Loucy (cell line): ENCODE measurements at regions not wholly inside any gene's neighbourhood (a gene's known extent, or its start where the extent isn't known, plus 50 kb on each side); places are given as distances from the start of the nearest gene placed in this dataset.

Source experiments
- H2AFZ ChIP-seq: fragments of 200-600 bp; sonication (generic); 2 replicates; pipeline ENCODE4 v1.6.0; 2016; ENCODE audit warnings: antibody characterized with exemption, mild to moderate bottlenecking, low read length, moderate library complexity
- H3F3A ChIP-seq: fragments of 200-600 bp; 2 replicates; pipeline ENCODE4 v1.6.0; 2016; ENCODE audit warnings: antibody characterized with exemption, low read depth, mild to moderate bottlenecking
- H3K27me3 ChIP-seq: fragments of 200-600 bp; sonication (generic); 2 replicates; pipeline ENCODE4 v1.6.1; 2014; ENCODE audit warnings: low read length, mild to moderate bottlenecking; ENCODE audit not compliant: insufficient read depth, poor library complexity, severe bottlenecking
- H3K36me3 ChIP-seq: fragments of 200-600 bp; sonication (generic); 2 replicates; pipeline ENCODE4 v1.6.1; 2016; ENCODE audit warnings: low read length; ENCODE audit not compliant: insufficient read depth
- H3K4me1 ChIP-seq: fragments of 200-600 bp; sonication (generic); 2 replicates; pipeline ENCODE4 v1.5.1; 2014; ENCODE audit warnings: low read length, mild to moderate bottlenecking; ENCODE audit not compliant: insufficient read depth, poor library complexity, severe bottlenecking
- H3K4me2 ChIP-seq: fragments of 200-600 bp; sonication (generic); 2 replicates; pipeline ENCODE4 v1.6.0; 2014; ENCODE audit warnings: antibody characterized with exemption, low read length, low read depth, mild to moderate bottlenecking; ENCODE audit not compliant: poor library complexity, severe bottlenecking
- H3K4me3 ChIP-seq: fragments of 200-600 bp; sonication (generic); 2 replicates; pipeline ENCODE4 v1.5.1; 2014; ENCODE audit warnings: low read length, mild to moderate bottlenecking, mixed read lengths; ENCODE audit not compliant: poor library complexity, severe bottlenecking
- H3K79me2 ChIP-seq: fragments of 200-600 bp; sonication (generic); 2 replicates; pipeline ENCODE4 v1.6.1; 2014; ENCODE audit warnings: low read length; ENCODE audit not compliant: insufficient read depth
- H3K9ac ChIP-seq: fragments of 200-600 bp; sonication (generic); 2 replicates; pipeline ENCODE4 v1.6.0; 2014; ENCODE audit warnings: mild to moderate bottlenecking, low read depth, low read length, moderate library complexity; ENCODE audit not compliant: poor library complexity, severe bottlenecking
- H3K9me2 ChIP-seq: fragments of 200-600 bp; sonication (generic); replicated peaks from 2 replicates; pipeline ENCODE4 v1.6.1; 2016; ENCODE audit warnings: low read depth, low read length, mixed read lengths
- H3K9me3 ChIP-seq: fragments of 200-600 bp; sonication (generic); 2 replicates; pipeline ENCODE4 v1.6.1; 2014; ENCODE audit warnings: mild to moderate bottlenecking, antibody characterized with exemption, low read length, low read depth; ENCODE audit not compliant: insufficient read depth
- H4K20me1 ChIP-seq: fragments of 200-600 bp; sonication (generic); 2 replicates; pipeline ENCODE4 v1.6.0; 2014; ENCODE audit warnings: antibody characterized with exemption, low read length, mild to moderate bottlenecking; ENCODE audit not compliant: insufficient read depth, poor library complexity, severe bottlenecking
- CTCF ChIP-seq: fragments of 200-600 bp; sonication (generic); conservative IDR thresholded peaks from 2 replicates; pipeline ENCODE4 v1.5.1; 2014; ENCODE audit warnings: mild to moderate bottlenecking, antibody characterized with exemption, low read length
- EZH2phosphoT487 ChIP-seq: fragments of 200-600 bp; IDR thresholded peaks from 2 replicates; pipeline ENCODE4 v1.6.1; 2018; ENCODE audit warnings: antibody characterized with exemption, mild to moderate bottlenecking, moderate library complexity, borderline replicate concordance

- Histone ChIP-seq H3K4me2 (no peak overlapping the region), H3K27me3 (no peaks in the 10 kb centered on the region), H4K20me1 (no peaks in the 10 kb centered on the region), H3K79me2 (no peaks in the 10 kb centered on the region), H3K4me3 (no peak overlapping the region), H3F3A (no peaks in the 10 kb centered on the region), H3K36me3 (no peaks in the 10 kb centered on the region), H3K9ac (no peak overlapping the region), H2AFZ (no peak overlapping the region), H3K9me3 (no peaks in the 10 kb centered on the region), H3K9me2 (no peaks in the 10 kb centered on the region), H3K4me1 (no peaks in the 10 kb centered on the region)
- TF ChIP-seq CTCF (no peak), EZH2phosphoT487 (no peak)
Observed at GRCh38 chr3:74403307-74403706, 211.2 kb downstream of the CNTN3 start.

DNA sequence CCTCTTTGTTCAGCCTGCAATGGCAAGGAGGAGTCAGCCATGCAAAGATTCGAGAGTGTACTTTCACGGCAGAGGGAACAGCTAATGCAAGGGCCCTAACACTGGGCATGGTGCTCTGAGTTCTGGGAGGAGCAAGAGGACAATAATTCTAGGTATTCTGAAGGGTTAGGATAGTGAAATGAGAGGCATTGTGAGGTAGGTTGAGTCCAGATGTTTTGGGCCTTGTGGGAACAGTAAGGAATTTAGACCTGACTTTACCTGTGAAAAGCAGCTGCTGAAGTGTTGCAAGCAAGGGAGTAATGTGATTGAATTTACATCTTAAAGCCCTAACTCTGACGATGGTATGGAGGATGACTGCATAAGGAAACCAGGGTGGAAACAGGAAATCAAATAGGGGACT, 211.6 kb downstream of the CNTN3 start:
- no peaks in the 10 kb centered on the region for H3K36me3 ChIP-seq
- no peak overlapping the region for H2AFZ ChIP-seq
- H3K9ac ChIP-seq: no peak overlapping the region
- no peak for TF ChIP-seq EZH2phosphoT487
- no peak for TF ChIP-seq CTCF
- H3K27me3 ChIP-seq: no peaks in the 10 kb centered on the region
- no peak overlapping the region for H3K4me2 ChIP-seq
- no peaks in the 10 kb centered on the region for H3K4me1 ChIP-seq
- no peaks in the 10 kb centered on the region for H3K9me3 ChIP-seq
- H4K20me1 ChIP-seq: no peaks in the 10 kb centered on the region
- no peak overlapping the region for H3K4me3 ChIP-seq
- no peaks in the 10 kb centered on the region for H3K9me2 ChIP-seq
- no peaks in the 10 kb centered on the region for H3K79me2 ChIP-seq
- no peaks in the 10 kb centered on the region for H3F3A ChIP-seq

DNA sequence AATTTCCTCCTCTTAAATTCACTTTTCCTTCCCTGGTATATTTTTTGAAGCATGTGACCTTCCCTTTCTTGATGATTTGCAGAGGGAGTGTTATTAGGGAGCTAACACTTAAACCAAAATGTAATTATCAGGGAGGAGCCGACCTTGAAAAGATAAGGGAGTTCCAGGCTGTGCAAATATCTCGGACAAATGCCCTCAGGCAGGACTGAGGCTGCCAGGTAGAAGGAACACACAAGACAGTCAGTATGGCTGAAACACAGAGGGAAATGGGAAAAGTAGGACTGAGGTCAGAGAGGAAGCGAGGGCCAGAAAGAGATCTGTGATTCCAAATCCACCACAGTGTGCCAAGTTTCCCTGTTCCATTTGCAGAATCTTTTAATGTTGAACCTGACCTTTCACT, 221.0 kb downstream of the CNTN3 start:
- H4K20me1 ChIP-seq: no peaks in the 10 kb centered on the region
- no peaks in the 10 kb centered on the region for H3K9me2 ChIP-seq
- H3F3A ChIP-seq: no peaks in the 10 kb centered on the region
- TF ChIP-seq CTCF: no peak
- TF ChIP-seq EZH2phosphoT487: no peak
- no peak overlapping the region for H3K4me2 ChIP-seq
- H3K36me3 ChIP-seq: no peaks in the 10 kb centered on the region
- H3K4me3 ChIP-seq: no peak overlapping the region
- no peaks in the 10 kb centered on the region for H3K4me1 ChIP-seq
- no peaks in the 10 kb centered on the region for H3K9me3 ChIP-seq
- H2AFZ ChIP-seq: no peak overlapping the region
- no peak overlapping the region for H3K9ac ChIP-seq
- no peaks in the 10 kb centered on the region for H3K27me3 ChIP-seq
- H3K79me2 ChIP-seq: no peaks in the 10 kb centered on the region
